Fibroblast of pulmonary artery (primary cell): ENCODE measurements at regions not wholly inside any gene's neighbourhood (a gene's known extent, or its start where the extent isn't known, plus 50 kb on each side); places are given as distances from the start of the nearest gene placed in this dataset.

Experiments
- DNase-seq: peaks from one replicate; pipeline ENCODE4 v3.0.0-alpha.2; 2010; ENCODE audit warnings: low read depth
- H3K4me3 ChIP-seq: replicated peaks from 2 replicates; pipeline ENCODE4 v1.5.1; 2011; ENCODE audit warnings: low read depth, mild to moderate bottlenecking, control low read depth, low read length, moderate library complexity
- TF ChIP-seq, protein P1 (sequence below): IDR thresholded peaks from 2 replicates; pipeline ENCODE4 v1.5.1; 2011; ENCODE audit warnings: mild to moderate bottlenecking, control low read depth, low read length, inconsistent platforms; ENCODE audit errors: missing control alignments

GRCh38 chr20:60477958-60478357 is 519.7 kb downstream of the CDH26 start:
- DNase-seq, result no peak
- H3K4me3 ChIP-seq, result no peak overlapping the region
- TF ChIP-seq, protein P1, sequence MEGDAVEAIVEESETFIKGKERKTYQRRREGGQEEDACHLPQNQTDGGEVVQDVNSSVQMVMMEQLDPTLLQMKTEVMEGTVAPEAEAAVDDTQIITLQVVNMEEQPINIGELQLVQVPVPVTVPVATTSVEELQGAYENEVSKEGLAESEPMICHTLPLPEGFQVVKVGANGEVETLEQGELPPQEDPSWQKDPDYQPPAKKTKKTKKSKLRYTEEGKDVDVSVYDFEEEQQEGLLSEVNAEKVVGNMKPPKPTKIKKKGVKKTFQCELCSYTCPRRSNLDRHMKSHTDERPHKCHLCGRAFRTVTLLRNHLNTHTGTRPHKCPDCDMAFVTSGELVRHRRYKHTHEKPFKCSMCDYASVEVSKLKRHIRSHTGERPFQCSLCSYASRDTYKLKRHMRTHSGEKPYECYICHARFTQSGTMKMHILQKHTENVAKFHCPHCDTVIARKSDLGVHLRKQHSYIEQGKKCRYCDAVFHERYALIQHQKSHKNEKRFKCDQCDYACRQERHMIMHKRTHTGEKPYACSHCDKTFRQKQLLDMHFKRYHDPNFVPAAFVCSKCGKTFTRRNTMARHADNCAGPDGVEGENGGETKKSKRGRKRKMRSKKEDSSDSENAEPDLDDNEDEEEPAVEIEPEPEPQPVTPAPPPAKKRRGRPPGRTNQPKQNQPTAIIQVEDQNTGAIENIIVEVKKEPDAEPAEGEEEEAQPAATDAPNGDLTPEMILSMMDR, result no peak

DNA sequence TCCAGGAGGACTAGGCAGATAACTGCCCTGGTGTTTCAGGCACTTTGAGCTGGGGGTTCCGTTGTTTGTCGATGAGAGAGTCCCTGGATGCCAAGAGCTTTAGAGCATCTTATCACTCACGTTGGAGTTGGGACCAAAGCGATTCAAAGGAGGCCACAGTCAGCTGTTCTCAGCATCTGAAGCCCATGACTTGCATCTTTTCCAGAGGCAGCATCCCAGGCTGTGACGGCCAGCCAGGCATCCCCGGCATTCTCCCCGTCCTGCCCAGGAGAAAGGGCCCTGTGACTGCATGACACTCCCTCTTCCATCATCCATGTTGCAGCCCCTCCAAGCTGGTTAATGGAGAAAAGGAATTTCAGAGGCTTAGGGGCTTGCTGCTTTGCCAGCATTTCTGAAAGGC is 520.3 kb downstream of the CDH26 start:
- TF ChIP-seq, protein P1, result no peak
- H3K4me3 ChIP-seq, result no peak overlapping the region
- DNase-seq, result no peak

DNA sequence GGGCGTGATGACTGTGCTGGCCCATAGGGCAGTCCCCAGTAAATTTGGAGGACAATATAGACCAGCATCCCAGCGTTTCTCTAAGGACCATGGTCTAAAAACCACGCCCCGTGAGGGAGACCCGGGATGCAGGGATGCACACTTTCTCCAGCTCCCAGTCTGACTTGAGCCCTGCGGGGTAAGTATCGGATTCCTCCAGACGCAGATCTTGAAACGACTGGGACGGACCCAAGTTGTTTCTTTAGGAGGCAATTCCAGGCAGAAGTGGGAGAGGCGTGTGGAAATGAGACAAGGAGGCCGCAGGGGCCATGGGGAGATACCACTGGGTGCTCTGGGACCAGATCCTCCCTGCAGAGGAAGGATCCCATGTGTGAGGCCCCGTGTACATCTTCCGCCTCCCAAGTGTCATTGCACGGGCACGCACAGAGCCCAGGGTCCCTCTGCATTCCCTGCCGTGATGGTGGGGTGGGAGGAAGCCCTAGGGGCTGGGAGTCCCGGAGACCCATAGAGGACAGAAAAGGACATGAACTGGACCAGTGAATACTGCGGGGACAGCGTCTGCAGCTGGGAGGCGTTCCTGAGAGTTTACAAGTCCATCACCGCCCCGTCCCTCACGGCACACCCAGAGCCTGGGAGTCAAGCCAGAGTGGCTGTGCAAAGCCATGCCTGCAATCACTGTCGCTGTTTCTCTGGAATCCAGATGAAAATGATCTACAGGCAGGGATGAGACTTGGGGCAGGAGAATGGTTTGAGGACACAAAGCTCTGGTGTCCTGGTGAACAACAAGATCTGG is 522.9 kb downstream of the CDH26 start:
- TF ChIP-seq, protein P1, result no peak
- no peak overlapping the region for H3K4me3 ChIP-seq
- DNase-seq, result no peak

DNA sequence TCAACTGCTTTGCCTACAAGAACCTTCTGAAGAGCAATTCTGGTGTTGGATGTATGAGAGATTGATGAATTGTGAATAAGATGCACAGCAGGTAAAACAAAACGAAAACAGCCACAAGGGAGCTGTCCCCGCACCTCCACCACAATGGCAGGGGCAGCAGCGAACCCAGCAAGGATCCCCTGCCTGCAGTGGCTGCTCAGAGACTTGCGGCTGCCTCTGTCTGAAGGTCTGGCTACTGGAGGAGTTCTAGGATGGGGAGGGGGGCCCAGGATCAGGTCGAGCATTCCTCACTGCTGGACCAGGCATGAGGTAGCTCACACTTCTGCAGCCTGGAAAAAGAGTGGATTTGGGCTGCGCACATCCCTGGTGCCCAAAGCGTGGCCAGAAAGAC is 523.5 kb downstream of the CDH26 start:
- TF ChIP-seq, protein P1, result no peak
- DNase-seq, result no peak
- no peak overlapping the region for H3K4me3 ChIP-seq

DNA sequence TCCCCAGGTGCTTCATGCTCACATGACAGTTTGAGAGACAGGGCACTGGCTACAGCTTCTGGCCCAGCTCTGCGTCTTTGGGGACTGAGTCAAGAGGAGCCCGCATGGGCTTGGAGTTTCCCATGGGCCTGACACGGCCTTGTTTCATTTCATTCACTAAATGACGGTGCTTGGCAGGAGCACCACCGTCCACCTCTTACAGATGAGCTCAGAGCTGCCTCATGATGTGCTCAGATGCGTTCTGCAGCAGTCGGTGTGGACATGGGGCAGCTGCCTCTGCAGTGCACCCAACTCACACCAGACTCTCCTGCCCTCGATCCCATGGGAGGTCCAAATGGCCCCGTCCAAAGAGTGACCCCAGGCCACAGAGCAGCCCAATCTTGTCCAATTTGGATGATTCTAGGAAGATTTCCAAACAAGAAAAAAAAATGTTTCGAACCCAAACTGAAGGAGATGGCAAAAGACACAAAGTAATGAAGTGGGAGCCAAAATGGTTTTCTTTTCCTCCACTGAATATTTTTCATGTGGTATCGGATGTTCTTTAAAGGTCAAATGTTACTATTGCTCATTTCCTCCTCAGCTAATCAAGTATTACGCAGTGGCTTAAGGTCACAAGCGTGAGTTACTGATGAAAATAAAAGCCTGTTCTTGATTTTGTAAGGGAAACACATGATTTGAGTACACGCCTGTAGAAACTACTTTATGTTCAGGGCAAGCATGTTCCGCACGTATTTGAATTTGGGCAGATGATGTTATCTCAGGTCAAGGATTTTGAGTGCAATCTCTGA is 524.2 kb downstream of the CDH26 start:
- DNase-seq, result no peak
- H3K4me3 ChIP-seq, result no peak overlapping the region
- TF ChIP-seq, protein P1, result no peak

DNA sequence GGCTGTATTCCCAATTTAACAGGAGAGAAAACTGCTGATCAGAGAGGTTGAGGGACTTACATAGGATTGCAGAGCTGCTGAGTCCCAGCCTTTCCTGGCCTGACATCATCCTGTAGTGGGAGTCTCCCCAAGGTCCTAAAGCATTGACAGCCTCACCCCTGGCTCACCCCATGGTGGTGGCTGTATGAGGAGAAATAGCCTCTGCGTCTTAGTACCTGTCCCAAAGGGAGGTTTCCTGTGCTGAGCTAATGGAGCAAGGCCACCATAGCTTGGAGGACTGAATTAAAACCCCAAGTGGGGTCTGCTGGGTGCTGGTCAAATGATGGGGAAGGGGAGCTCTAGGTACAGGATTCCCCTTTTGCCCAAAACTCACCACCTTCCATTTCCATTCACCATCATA is 525.1 kb downstream of the CDH26 start:
- no peak for DNase-seq
- no peak overlapping the region for H3K4me3 ChIP-seq
- TF ChIP-seq, protein P1, result no peak

DNA sequence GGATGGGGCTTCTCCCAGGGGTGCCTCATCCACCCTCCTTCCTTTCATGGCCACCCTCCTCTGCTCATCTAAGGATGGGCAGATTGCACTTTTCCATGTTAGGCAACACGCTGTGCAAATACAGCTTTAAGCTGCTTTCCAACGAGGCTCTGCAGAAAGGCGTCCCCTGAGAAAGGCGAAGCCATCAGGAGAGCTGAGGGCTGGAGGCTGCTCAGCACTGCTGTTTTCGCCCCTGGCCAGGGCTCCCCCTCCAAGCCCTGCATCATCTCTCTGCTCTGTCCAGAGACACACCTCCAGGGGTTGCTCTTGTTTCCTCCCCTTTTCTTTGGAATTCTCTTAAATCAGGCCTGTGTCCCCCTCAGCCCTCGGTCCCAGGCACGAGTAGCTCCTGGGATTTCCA is 526.1 kb downstream of the CDH26 start:
- H3K4me3 ChIP-seq, result no peak overlapping the region
- TF ChIP-seq, protein P1, result no peak
- DNase-seq, result no peak
